HCT116 (cell line): ENCODE measurements at regions not wholly inside any gene's neighbourhood (a gene's known extent, or its start where the extent isn't known, plus 50 kb on each side); places are given as distances from the start of the nearest gene placed in this dataset.

Experiments used
- ATAC-seq: fragments of 200-7000 bp; cut with Tn5 transposase; 2 replicates; pipeline ENCODE4 v1.9.1; 2020; ENCODE audit warnings: mild to moderate bottlenecking, moderate library complexity
- BruUV-seq: library from RNA; stranded (reverse); fragments of 400-500 nt; replicated peaks from 2 replicates; lab custom pipeline; 2021; lab: Mats Ljungman, UMichigan
- CTCF ChIA-PET: fragments of 300-600 bp; sonication (Branson Sonifier 250); formaldehyde crosslinking; loops from one replicate; lab custom pipeline; 2021; ENCODE audit warnings: antibody characterized with exemption; lab: Charles Lee
- POLR2A ChIA-PET: fragments of 300-600, 350-600 bp; sonication (Branson Sonifier 250); formaldehyde crosslinking; loops from one replicate; lab custom pipeline; 2021; ENCODE audit warnings: antibody characterized with exemption; lab: Charles Lee
- RAD21 ChIA-PET, 2 experiments: fragments of 300-600 bp; sonication (Branson Sonifier 250); formaldehyde crosslinking; loops; one replicate each; lab custom pipeline; 2023; ENCODE audit warnings: low total read pairs in 2 of 2; ENCODE audit not compliant: uncharacterized antibody in 2 of 2, unreplicated experiment in 2 of 2, low non-redundant PET in 1 of 2; lab: Charles Lee
- DNase-seq: peaks from one replicate; pipeline ENCODE4 v3.0.0-alpha.2; 2010; ENCODE audit warnings: low read depth, low spot score
- H2AFZ ChIP-seq: fragments of 200-600 bp; shearing (Covaris generic), sonication (generic); 2 replicates; pipeline ENCODE4 v1.6.1; 2017; ENCODE audit warnings: low read depth, mixed run types, mixed read lengths, antibody characterized with exemption, low read length; ENCODE audit not compliant: poor library complexity, severe bottlenecking
- H3K27ac ChIP-seq: 2 replicates; pipeline ENCODE4 v1.5.1; 2012; ENCODE audit warnings: low read depth, low read length
- H3K27me3 ChIP-seq: fragments of 200-600 bp; sonication (generic); 2 replicates; pipeline ENCODE4 v1.6.1; 2016; ENCODE audit warnings: mixed run types, low read length, mixed read lengths; ENCODE audit not compliant: insufficient read depth
- H3K36me3 ChIP-seq, 2 experiments: fragments of 200-500 bp in 1 of 2; fragments of 200-600 bp in 1 of 2; sonication (Bioruptor generic) in 1 of 2; sonication (generic) in 1 of 2; 2 replicates each; pipeline versions ENCODE4 v1.5.1 to v1.6.1; 2014 to 2016; ENCODE audit warnings: low read length in 2 of 2, inconsistent platforms in 1 of 2, mixed read lengths in 1 of 2, mixed run types in 1 of 2; ENCODE audit not compliant: insufficient read depth in 2 of 2, control insufficient read depth in 1 of 2
- H3K4me1 ChIP-seq, 2 experiments: fragments of 200-600 bp in 1 of 2; sonication (generic) in 1 of 2; 2 replicates each; pipeline versions ENCODE4 v1.5.1 to v1.6.1; 2012 to 2017; ENCODE audit warnings: low read length in 2 of 2, inconsistent platforms in 1 of 2, mild to moderate bottlenecking in 1 of 2, mixed read lengths in 1 of 2, mixed run types in 1 of 2, moderate library complexity in 1 of 2; ENCODE audit not compliant: insufficient read depth in 2 of 2, control insufficient read depth in 1 of 2
- H3K4me2 ChIP-seq: fragments of 200-600 bp; sonication (generic); 2 replicates; pipeline ENCODE4 v1.6.1; 2017; ENCODE audit warnings: mixed run types, low read length, mixed read lengths
- H3K4me3 ChIP-seq, 2 experiments: fragments of 200-600 bp in 1 of 2; sonication (generic) in 1 of 2; replicated peaks in 1 of 2; 2 replicates each; pipeline ENCODE4 v1.5.1; 2011 to 2016; ENCODE audit warnings: low read length in 2 of 2, control low read depth in 1 of 2, low read depth in 1 of 2, mild to moderate bottlenecking in 1 of 2, mixed read lengths in 1 of 2, mixed run types in 1 of 2
- H3K79me2 ChIP-seq: fragments of 200-600 bp; sonication (generic); 2 replicates; pipeline ENCODE4 v1.6.1; 2017; ENCODE audit warnings: mild to moderate bottlenecking, mixed run types, low read length, moderate library complexity, mixed read lengths; ENCODE audit not compliant: insufficient read depth
- H3K9ac ChIP-seq: fragments of 200-600 bp; sonication (generic); 2 replicates; pipeline ENCODE4 v1.6.1; 2016; ENCODE audit warnings: low read length, mixed read lengths
- H3K9me2 ChIP-seq: fragments of 200-600 bp; sonication (generic), shearing (Covaris generic); 2 replicates; pipeline ENCODE4 v1.6.1; 2017; ENCODE audit warnings: mixed run types, mild to moderate bottlenecking, moderate library complexity; ENCODE audit not compliant: insufficient read depth
- H3K9me3 ChIP-seq, 2 experiments: fragments of 200-500 bp in 1 of 2; fragments of 200-600 bp in 1 of 2; sonication (Bioruptor generic) in 1 of 2; sonication (generic) in 1 of 2; 2 replicates each; pipeline ENCODE4 v1.6.1; 2014 to 2017; ENCODE audit warnings: low read length in 2 of 2, mixed read lengths in 2 of 2, inconsistent platforms in 1 of 2, low read depth in 1 of 2, mild to moderate bottlenecking in 1 of 2, mixed run types in 1 of 2, moderate library complexity in 1 of 2; ENCODE audit not compliant: control insufficient read depth in 1 of 2, insufficient read depth in 1 of 2
- H4K20me1 ChIP-seq: fragments of 200-600 bp; sonication (generic), shearing (Covaris generic); 2 replicates; pipeline ENCODE4 v1.6.1; 2017; ENCODE audit warnings: mixed run types, mild to moderate bottlenecking, moderate library complexity; ENCODE audit not compliant: insufficient read depth
- CEBPB ChIP-seq: IDR thresholded peaks from 2 replicates; pipeline ENCODE4 v1.6.1; 2012; ENCODE audit warnings: low read depth
- EGR1 ChIP-seq: IDR thresholded peaks from 2 replicates; pipeline ENCODE4 v1.6.1; 2012; ENCODE audit warnings: low read depth
- EZH2 ChIP-seq: fragments of 200-600 bp; sonication (generic); IDR thresholded peaks from 2 replicates; pipeline ENCODE4 v1.6.1; 2017; ENCODE audit warnings: antibody characterized with exemption, mixed run types
- EZH2phosphoT487 ChIP-seq: fragments of 200-600 bp; IDR thresholded peaks from 2 replicates; pipeline ENCODE4 v1.6.1; 2018; ENCODE audit warnings: antibody characterized with exemption, borderline replicate concordance
- FOSL1 ChIP-seq: IDR thresholded peaks from 2 replicates; pipeline ENCODE4 v1.6.1; 2012; ENCODE audit warnings: low read depth
- JUND ChIP-seq: IDR thresholded peaks from 2 replicates; pipeline ENCODE4 v1.6.1; 2012
- SIN3A ChIP-seq: IDR thresholded peaks from 2 replicates; pipeline ENCODE4 v1.6.1; 2012; ENCODE audit warnings: low read depth
- TCF7L2 ChIP-seq: IDR thresholded peaks from 2 replicates; pipeline ENCODE4 v1.7.0; 2011; ENCODE audit warnings: borderline replicate concordance, inconsistent platforms; ENCODE audit not compliant: insufficient read depth, insufficient read length; ENCODE audit errors: extremely low read depth
- YY1 ChIP-seq: IDR thresholded peaks from 2 replicates; pipeline ENCODE4 v1.6.1; 2011; ENCODE audit warnings: low read length, low read depth, moderate library complexity, mild to moderate bottlenecking; ENCODE audit not compliant: insufficient replicate concordance; ENCODE audit errors: extremely low read depth
- ZBTB33 ChIP-seq: IDR thresholded peaks from 2 replicates; pipeline ENCODE4 v1.6.1; 2011; ENCODE audit warnings: mild to moderate bottlenecking, low read length, moderate library complexity; ENCODE audit not compliant: insufficient replicate concordance; ENCODE audit errors: extremely low read depth
- ZFX ChIP-seq: fragments of 450-650 bp; IDR thresholded peaks from 2 replicates; pipeline ENCODE4 v1.6.1; 2017
- intact Hi-C: fragments of 100-400 bp; cut with micrococcal nuclease; formaldehyde crosslinking; loops from 2 replicates; pipeline ENCODE4 v1.10.0; 2022
- TF ChIP-seq, protein P1 (sequence below): IDR thresholded peaks from 2 replicates; pipeline ENCODE4 v1.6.1; 2012
- TF ChIP-seq, protein P2 (sequence below): IDR thresholded peaks from 2 replicates; pipeline ENCODE4 v1.6.1; 2012
- TF ChIP-seq, protein P3 (sequence below), 3 experiments: fragments of 200-600 bp in 1 of 3; sonication (generic) in 1 of 3; IDR thresholded peaks in 2 of 3; conservative IDR thresholded peaks in 1 of 3; 2 replicates each; pipeline ENCODE4 v1.5.1; 2012 to 2017; ENCODE audit warnings: low read depth in 2 of 3, low read length in 2 of 3, antibody characterized with exemption in 1 of 3, borderline replicate concordance in 1 of 3, control low read depth in 1 of 3, mild to moderate bottlenecking in 1 of 3, mixed read lengths in 1 of 3, mixed run types in 1 of 3, moderate library complexity in 1 of 3; ENCODE audit not compliant: insufficient read depth in 1 of 3

- Histone ChIP-seq H3K36me3 (no peaks in the 10 kb centered on the region), H3K27me3 (no peaks in the 10 kb centered on the region)
- BruUV-seq: no TSS peak
- RAD21 ChIA-PET: no interaction called here
- intact Hi-C loops: no loop called here
- ATAC-seq: no peak
- no peak for TF ChIP-seq EZH2
- no peak for TF ChIP-seq ZFX
- no peak for TF ChIP-seq EGR1
- TF ChIP-seq FOSL1: no peak
- TF ChIP-seq ZBTB33: no peak
- TF ChIP-seq, protein P1, sequence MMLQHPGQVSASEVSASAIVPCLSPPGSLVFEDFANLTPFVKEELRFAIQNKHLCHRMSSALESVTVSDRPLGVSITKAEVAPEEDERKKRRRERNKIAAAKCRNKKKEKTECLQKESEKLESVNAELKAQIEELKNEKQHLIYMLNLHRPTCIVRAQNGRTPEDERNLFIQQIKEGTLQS: no peak
- no peak for TF ChIP-seq CEBPB
- TF ChIP-seq YY1: no peak
- no peak for TF ChIP-seq EZH2phosphoT487
- no peak for TF ChIP-seq SIN3A
- TF ChIP-seq JUND: no peak
- TF ChIP-seq TCF7L2: no peak
- TF ChIP-seq, protein P2, sequence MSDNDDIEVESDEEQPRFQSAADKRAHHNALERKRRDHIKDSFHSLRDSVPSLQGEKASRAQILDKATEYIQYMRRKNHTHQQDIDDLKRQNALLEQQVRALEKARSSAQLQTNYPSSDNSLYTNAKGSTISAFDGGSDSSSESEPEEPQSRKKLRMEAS: no peak
- TF ChIP-seq, protein P3, sequence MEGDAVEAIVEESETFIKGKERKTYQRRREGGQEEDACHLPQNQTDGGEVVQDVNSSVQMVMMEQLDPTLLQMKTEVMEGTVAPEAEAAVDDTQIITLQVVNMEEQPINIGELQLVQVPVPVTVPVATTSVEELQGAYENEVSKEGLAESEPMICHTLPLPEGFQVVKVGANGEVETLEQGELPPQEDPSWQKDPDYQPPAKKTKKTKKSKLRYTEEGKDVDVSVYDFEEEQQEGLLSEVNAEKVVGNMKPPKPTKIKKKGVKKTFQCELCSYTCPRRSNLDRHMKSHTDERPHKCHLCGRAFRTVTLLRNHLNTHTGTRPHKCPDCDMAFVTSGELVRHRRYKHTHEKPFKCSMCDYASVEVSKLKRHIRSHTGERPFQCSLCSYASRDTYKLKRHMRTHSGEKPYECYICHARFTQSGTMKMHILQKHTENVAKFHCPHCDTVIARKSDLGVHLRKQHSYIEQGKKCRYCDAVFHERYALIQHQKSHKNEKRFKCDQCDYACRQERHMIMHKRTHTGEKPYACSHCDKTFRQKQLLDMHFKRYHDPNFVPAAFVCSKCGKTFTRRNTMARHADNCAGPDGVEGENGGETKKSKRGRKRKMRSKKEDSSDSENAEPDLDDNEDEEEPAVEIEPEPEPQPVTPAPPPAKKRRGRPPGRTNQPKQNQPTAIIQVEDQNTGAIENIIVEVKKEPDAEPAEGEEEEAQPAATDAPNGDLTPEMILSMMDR (IDR thresholded peaks at IDR 0.05 in 2 of 3, conservative IDR thresholded peaks at IDR 0.05 in 1 of 3; ENCODE audit: borderline replicate concordance in 1 of 3, insufficient read depth in 1 of 3, low read depth in 2 of 3, low read length in 2 of 3): no peak
- TF ChIP-seq, all 23 proteins: peak for 0
- CTCF ChIA-PET: no interaction called here
- Histone ChIP-seq H3K79me2 (no peaks in the 10 kb centered on the region), H2AFZ (no peak overlapping the region), H3K27ac (no peak overlapping the region), H3K4me3 (no peak overlapping the region), H3K9ac (no peak overlapping the region), H3K4me2 (no peak overlapping the region), H3K4me1 (no peaks in the 10 kb centered on the region), H3K9me2 (no peaks in the 10 kb centered on the region), H4K20me1 (no peaks in the 10 kb centered on the region), H3K9me3 (peaks cover 0 to 12% of the 10 kb centered on the region in 2 experiments; a peak in 1 of 4 replicates)
- no peak for DNase-seq
- POLR2A ChIA-PET: no interaction called here
Measured at GRCh38 chr20:39541136-39541803, 579.1 kb downstream of the DHX35 start.
